Small intestine (tissue), 7 donors: ENCODE measurements at regions not wholly inside any gene's neighbourhood (a gene's known extent, or its start where the extent isn't known, plus 50 kb on each side); places are given as distances from the start of the nearest gene placed in this dataset.
A peak's percentile ranks its signal among the peaks of the same experiment; 100 is the strongest.
"Not testable (repeated sequence)": the region's sequence is repeated elsewhere in the genome, so short reads cannot be mapped to it uniquely, and the experiment has no call there.

Experiments
- DNase-seq, 2 donors: peaks; one replicate each; pipeline versions ENCODE4 v3.0.0 to v3.0.0-alpha.2; 2013
- FAIRE-seq: peaks from 2 replicates; lab custom pipeline; 2012; peaks lifted over from hg19 to GRCh38; lab: Jason Lieb, UNC
- H3K27ac ChIP-seq, 3 donors: one replicate each; pipeline ENCODE4 v1.5.1; 2013; ENCODE audit warnings: low read length in 2 of 3, mild to moderate bottlenecking in 2 of 3, control low read depth in 1 of 3, inconsistent platforms in 1 of 3, low read depth in 1 of 3, moderate library complexity in 1 of 3
- H3K27me3 ChIP-seq, 3 donors: one replicate each; pipeline ENCODE4 v1.6.1; 2013; ENCODE audit warnings: low read length in 3 of 3, inconsistent platforms in 1 of 3; ENCODE audit not compliant: control insufficient read depth in 3 of 3, insufficient read depth in 3 of 3
- H3K36me3 ChIP-seq, 3 donors: one replicate each; pipeline ENCODE4 v1.6.1; 2013; ENCODE audit warnings: low read length in 3 of 3, inconsistent platforms in 1 of 3, low read depth in 1 of 3, mild to moderate bottlenecking in 1 of 3, moderate library complexity in 1 of 3; ENCODE audit not compliant: control insufficient read depth in 3 of 3, insufficient read depth in 2 of 3
- H3K4me1 ChIP-seq, 3 donors: one replicate each; pipeline ENCODE4 v1.6.1; 2013; ENCODE audit warnings: low read length in 2 of 3, inconsistent platforms in 1 of 3, low read depth in 1 of 3, mild to moderate bottlenecking in 1 of 3, moderate library complexity in 1 of 3; ENCODE audit not compliant: control insufficient read depth in 3 of 3, insufficient read depth in 2 of 3
- H3K4me3 ChIP-seq, 3 donors: one replicate each; pipeline ENCODE4 v1.5.1; 2013; ENCODE audit warnings: low read length in 3 of 3, control low read depth in 1 of 3, inconsistent platforms in 1 of 3, low read depth in 1 of 3, mild to moderate bottlenecking in 1 of 3, moderate library complexity in 1 of 3
- H3K9me3 ChIP-seq, 2 donors: one replicate each; pipeline ENCODE4 v1.6.1; 2013; ENCODE audit warnings: low read depth in 1 of 2, low read length in 1 of 2; ENCODE audit not compliant: control insufficient read depth in 2 of 2, insufficient read depth in 1 of 2
- WGBS, 3 donors: extraction: QIAGEN DNeasy Blood & Tissue Kit; methylation state at CpG; one replicate each; pipeline ENCODE4 v1.1.7; 2013; 5-methylcytosine and 5-hydroxymethylcytosine counted together
- donor health status: healthy with polysubstance abuse.
- donor health status: control.
- donor health status: control.
- donor health status: Bipolar disorder and iron deficiency.
- donor health status: healthy.

DNA sequence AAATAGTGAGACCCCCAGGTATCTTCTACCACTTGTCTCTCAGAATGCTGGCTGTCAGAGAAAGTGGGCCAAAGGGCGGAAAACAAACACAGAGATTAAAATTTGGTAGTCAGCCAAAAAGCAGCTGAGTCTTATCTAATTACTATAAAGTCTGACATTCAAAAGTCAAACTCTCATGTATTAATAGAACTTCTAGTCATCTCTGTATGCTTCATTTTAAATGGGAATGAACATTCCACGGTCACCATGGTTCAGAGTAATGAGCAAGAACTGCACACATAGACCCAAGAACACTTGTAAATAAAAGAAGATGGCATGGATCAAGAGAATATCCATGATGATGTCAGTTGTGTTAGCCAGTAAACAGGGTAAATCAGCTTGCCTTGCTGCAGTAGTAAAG is 1267.0 kb upstream of the CHAC2 start:
- Histone ChIP-seq H3K27me3 (no peaks in the 10 kb centered on the region), H3K27ac (no peak overlapping the region), H3K36me3 (no peaks in the 10 kb centered on the region), H3K4me1 (peaks cover 0 to 2% (median 0%) of the 10 kb centered on the region in 3 donors), H3K4me3 (no peak overlapping the region), H3K9me3 (peaks cover 0 to 14% of the 10 kb centered on the region in 2 donors)
- 31 to 45% (median 43%) methylated on average over 2 of the region's 2 CpGs for WGBS, 3 donors
- FAIRE-seq = no peak
- DNase-seq = no peak

DNA sequence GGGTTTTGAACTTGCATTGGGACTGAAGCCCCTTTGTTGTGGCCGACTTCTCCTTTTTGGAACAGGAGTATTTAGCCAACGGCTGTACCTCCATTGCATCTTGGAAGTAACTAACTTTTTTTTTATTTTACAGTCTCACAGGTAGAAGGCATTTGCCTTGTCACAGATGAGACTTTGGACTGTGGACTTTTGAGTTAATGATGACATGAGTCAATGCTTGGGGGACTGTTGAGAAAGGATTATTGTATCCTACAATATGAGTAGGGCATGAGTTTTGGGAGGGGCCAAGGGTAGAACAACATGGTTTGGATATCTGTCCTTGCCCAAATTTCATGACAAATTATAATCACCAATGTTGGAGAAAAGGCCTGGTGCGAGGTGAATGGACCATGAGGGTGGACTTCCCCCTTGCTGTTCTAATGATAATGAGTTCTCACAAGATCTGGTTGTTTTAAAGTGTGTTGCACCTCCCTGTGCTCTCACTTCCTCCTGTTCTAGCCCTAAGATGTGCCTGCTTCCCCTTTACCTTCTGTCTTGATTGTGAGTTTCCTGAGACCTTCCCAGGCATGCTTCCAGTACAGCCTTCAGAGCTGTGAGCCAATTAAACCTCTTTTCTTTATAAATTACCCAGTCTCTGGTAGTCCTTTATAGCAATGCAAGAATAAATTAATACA is 1269.4 kb upstream of the CHAC2 start:
- Histone ChIP-seq H3K27me3 (no peaks in the 10 kb centered on the region), H3K9me3 (peaks cover 0 to 14% of the 10 kb centered on the region in 2 donors), H3K27ac (no peak overlapping the region), H3K4me1 (peaks cover 0 to 2% (median 0%) of the 10 kb centered on the region in 3 donors), H3K4me3 (no peak overlapping the region), H3K36me3 (no peaks in the 10 kb centered on the region)
- no peak for FAIRE-seq
- DNase-seq = peak in 1 of 2 donors; percentile 44
- 59 to 78% (median 73%) methylated on average over 3 of the region's 3 CpGs for WGBS, 3 donors

DNA sequence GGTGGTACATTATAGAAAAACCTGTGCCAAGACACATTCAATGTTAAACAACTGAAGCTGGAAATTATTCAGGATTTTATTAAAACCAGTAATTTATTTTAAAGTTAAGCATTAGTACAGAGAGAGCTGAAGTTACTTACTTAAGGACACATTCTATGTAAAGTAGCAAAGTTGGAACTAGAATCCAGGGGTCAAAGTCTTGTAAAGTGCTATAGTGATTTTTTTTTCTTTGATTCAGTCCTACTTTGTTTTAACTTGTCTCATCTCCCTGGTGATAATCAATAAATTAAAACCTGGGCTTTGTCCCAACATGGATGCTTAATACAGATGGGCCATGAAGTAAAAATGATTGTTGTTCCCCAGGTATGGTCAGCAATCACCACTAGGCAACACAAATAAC is 1271.8 kb upstream of the CHAC2 start:
- Histone ChIP-seq H3K4me3 (no peak overlapping the region), H3K27ac (no peak overlapping the region), H3K36me3 (no peaks in the 10 kb centered on the region), H3K9me3 (peaks cover 0 to 14% of the 10 kb centered on the region in 2 donors), H3K4me1 (no peaks in the 10 kb centered on the region), H3K27me3 (no peaks in the 10 kb centered on the region)
- FAIRE-seq (no peak), DNase-seq (peak in 1 of 2 donors; percentile 17)

DNA sequence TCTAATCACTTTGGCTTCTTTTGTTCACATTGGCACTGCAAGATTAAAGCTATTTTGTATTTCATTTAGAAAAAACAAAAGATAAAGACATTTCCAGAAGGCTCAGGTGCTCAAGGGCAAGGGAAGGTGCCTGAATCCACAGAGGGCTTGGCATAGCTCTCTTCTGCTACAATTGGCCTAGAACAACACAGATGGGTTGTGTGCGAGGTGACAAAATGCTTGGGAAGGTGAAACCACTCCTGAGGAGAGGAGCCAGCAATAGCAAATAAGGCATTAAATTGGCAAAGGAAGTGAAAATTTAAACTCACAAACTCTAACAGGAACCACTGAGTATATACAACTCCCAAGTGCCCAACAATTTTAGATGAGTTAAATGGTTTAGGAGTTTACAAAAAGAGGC is 1290.4 kb upstream of the CHAC2 start:
- no peak overlapping the region for H3K4me3 ChIP-seq
- no peaks in the 10 kb centered on the region for H3K27me3 ChIP-seq
- no peaks in the 10 kb centered on the region for H3K9me3 ChIP-seq
- no peaks in the 10 kb centered on the region for H3K36me3 ChIP-seq
- FAIRE-seq (no peak), DNase-seq (no peak)
- H3K4me1 ChIP-seq = no peaks in the 10 kb centered on the region
- H3K27ac ChIP-seq = no peak overlapping the region
- 64 to 79% (median 72%) methylated on average over 1 of the region's 1 CpG for WGBS, 3 donors

DNA sequence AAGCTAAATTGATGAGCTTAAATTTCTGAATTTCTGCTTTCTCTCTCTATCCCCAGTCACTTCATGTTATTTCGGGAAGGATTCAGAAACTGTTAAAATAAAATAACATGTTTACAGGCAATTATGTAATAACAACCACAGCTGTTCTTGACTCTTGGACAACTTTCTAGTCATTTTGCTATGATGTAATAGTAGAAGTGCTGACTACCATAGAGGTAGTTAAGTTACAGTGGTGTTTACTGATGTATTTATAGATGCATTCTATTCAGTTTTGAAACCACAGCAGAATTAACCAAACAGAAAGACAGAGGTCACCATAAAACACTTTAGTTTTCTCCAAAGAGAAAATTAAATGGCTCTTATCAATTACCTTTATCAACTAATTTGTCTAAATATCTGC is 1292.0 kb upstream of the CHAC2 start:
- Histone ChIP-seq H3K4me3 (no peak overlapping the region), H3K27me3 (no peaks in the 10 kb centered on the region), H3K4me1 (no peaks in the 10 kb centered on the region), H3K9me3 (peaks cover 0 to 4% of the 10 kb centered on the region in 2 donors), H3K36me3 (no peaks in the 10 kb centered on the region), H3K27ac (no peak overlapping the region)
- no peak for FAIRE-seq
- no peak for DNase-seq
- WGBS, 3 donors = 77 to 85% (median 83%) methylated on average over 1 of the region's 1 CpG

DNA sequence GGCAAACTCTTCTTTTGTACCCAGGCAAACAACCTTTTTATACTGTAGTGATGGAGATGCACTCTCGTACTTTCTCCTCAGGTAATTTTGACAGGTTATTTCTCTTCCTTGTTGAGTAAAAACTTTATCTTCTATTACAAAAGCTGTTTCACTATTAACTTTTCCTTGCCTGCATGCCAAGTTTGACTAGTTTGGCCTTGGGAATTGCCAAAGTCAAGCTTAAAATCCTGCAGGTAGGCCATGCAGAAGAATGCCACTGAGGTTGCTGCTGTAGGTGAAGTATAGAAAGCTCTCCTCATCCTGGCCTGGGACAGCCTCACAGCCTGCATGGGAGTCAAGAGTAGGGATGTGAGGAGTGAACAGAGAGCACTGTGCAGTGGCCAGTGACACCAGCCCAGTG is 1293.5 kb upstream of the CHAC2 start:
- 51 to 80% (median 64%) methylated on average over 1 of the region's 1 CpG for WGBS, 3 donors
- Histone ChIP-seq H3K4me3 (no peak overlapping the region), H3K27me3 (no peaks in the 10 kb centered on the region), H3K36me3 (no peaks in the 10 kb centered on the region), H3K9me3 (peaks cover 0 to 6% of the 10 kb centered on the region in 2 donors), H3K27ac (no peak overlapping the region), H3K4me1 (no peaks in the 10 kb centered on the region)
- FAIRE-seq (no peak), DNase-seq (no peak)

DNA sequence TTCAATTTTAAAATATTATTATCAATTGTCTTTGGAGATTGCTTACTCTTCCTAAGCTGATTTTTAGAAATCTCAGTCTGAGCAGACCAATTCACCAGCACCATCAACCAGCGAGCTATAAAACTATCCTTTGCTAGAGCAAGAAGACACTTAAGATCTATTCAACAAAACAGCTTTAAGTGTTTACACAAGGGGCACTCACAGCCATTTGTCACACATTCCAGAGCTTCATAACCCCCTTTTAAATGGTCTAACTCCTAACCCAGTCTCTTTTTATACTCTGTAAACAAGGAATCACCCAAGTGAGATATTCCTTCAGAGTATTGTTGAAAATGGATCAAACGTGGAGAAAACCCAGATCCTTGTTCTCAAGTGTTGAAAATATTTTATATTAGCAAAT is 1294.1 kb upstream of the CHAC2 start:
- no peak for FAIRE-seq
- H3K27ac ChIP-seq = no peak overlapping the region
- peaks cover 0 to 6% of the 10 kb centered on the region in 2 donors for H3K9me3 ChIP-seq
- no peaks in the 10 kb centered on the region for H3K4me1 ChIP-seq
- WGBS, 3 donors = 28 to 40% (median 40%) methylated on average over 2 of the region's 2 CpGs
- no peak for DNase-seq
- no peaks in the 10 kb centered on the region for H3K27me3 ChIP-seq
- no peaks in the 10 kb centered on the region for H3K36me3 ChIP-seq
- H3K4me3 ChIP-seq = no peak overlapping the region

DNA sequence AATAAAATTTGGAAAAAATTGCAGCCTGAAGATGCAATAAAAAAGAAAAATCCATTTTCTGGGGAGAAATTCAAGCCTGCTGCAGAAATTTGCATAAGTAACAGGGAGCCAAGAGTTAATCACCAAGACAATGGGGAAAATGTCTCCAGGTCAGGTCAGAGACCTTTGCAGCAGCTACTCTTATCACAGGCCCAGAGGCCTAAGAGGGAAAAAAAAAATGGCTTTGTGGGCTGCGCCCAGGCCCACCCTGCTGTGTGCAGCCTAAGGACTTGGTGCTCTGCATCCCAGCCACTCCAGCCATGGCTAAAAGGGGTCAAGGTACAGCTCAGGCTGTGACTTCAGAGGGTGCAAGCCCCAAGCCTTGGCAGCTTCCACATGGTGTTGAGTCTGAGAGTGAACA is 1297.1 kb upstream of the CHAC2 start:
- H3K4me1 ChIP-seq, FAIRE-seq, H3K27me3 ChIP-seq, H3K36me3 ChIP-seq, H3K27ac ChIP-seq, H3K9me3 ChIP-seq, H3K4me3 ChIP-seq, DNase-seq: not testable (repeated sequence)
- WGBS, 3 donors = 64 to 94% (median 79%) methylated on average over 1 of the region's 1 CpG

DNA sequence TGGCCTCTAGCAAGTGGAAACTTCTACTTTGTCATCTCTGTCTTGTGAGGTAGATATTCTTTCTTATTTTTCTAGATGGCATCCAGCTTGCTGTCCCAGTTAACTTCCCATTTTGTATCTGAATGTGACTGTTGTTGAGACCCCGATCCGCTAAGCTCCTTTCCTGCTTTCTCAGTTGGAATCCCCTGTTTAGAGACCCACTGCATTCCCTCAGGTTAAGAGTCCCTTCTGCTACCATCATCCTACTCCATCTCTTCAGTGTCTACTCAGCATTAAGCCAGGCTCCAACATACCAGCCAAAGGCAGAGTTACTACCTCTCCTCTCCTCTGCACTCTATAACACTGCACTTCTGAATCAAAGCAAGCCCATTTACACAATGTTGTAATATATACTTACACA is 1300.4 kb upstream of the CHAC2 start:
- FAIRE-seq (no peak), DNase-seq (no peak)
- Histone ChIP-seq H3K4me1 (no peaks in the 10 kb centered on the region), H3K27me3 (no peaks in the 10 kb centered on the region), H3K36me3 (no peaks in the 10 kb centered on the region), H3K4me3 (no peak overlapping the region), H3K9me3 (peaks cover 0 to 6% of the 10 kb centered on the region in 2 donors), H3K27ac (no peak overlapping the region)
- WGBS, 3 donors = 91 to 94% (median 91%) methylated on average over 2 of the region's 2 CpGs
